ENCODE measurements at regions not wholly inside any gene's neighbourhood (a gene's known extent, or its start where the extent isn't known, plus 50 kb on each side); places are given as distances from the start of the nearest gene placed in this dataset.

DNA sequence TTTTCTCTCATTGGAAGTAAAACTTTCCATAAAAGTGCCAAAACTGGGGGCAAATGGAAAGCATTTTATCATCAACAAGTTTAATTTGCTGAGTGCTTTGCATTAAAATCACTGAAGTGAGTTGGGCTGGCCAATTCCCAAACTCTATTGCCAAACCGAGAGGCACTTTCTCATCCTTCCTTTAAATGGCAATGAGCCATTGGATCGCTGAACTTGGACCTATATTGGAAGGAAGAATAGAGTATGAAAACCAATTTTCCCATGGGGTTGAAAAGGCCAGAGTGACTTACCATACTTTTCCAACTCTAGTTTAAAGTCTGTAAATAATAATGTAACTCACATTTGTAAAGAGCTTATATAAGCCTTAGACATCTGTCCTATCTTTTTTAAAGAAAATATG is 189.1 kb upstream of the C1orf87 start:
- no peak for TF ChIP-seq POLR2A (IDR thresholded peaks at IDR 0.05)
- no peak for TF ChIP-seq EP300 (IDR thresholded peaks at IDR 0.05)
- TF ChIP-seq, protein P1, sequence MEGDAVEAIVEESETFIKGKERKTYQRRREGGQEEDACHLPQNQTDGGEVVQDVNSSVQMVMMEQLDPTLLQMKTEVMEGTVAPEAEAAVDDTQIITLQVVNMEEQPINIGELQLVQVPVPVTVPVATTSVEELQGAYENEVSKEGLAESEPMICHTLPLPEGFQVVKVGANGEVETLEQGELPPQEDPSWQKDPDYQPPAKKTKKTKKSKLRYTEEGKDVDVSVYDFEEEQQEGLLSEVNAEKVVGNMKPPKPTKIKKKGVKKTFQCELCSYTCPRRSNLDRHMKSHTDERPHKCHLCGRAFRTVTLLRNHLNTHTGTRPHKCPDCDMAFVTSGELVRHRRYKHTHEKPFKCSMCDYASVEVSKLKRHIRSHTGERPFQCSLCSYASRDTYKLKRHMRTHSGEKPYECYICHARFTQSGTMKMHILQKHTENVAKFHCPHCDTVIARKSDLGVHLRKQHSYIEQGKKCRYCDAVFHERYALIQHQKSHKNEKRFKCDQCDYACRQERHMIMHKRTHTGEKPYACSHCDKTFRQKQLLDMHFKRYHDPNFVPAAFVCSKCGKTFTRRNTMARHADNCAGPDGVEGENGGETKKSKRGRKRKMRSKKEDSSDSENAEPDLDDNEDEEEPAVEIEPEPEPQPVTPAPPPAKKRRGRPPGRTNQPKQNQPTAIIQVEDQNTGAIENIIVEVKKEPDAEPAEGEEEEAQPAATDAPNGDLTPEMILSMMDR (IDR thresholded peaks at IDR 0.05): no peak
- TF ChIP-seq POLR2AphosphoS5 (IDR thresholded peaks at IDR 0.05): no peak

Measured in suprapubic skin (tissue), 4 donors.